HG03066 (cell line): ENCODE measurements at regions not wholly inside any gene's neighbourhood (a gene's known extent, or its start where the extent isn't known, plus 50 kb on each side); places are given as distances from the start of the nearest gene placed in this dataset.

ENCODE experiments used
- ATAC-seq: cut with Tn5 transposase; IDR thresholded peaks from one replicate; pipeline ENCODE4 v1.9.1; 2021; ENCODE audit warnings: low read depth; ENCODE audit not compliant: unreplicated experiment

DNA sequence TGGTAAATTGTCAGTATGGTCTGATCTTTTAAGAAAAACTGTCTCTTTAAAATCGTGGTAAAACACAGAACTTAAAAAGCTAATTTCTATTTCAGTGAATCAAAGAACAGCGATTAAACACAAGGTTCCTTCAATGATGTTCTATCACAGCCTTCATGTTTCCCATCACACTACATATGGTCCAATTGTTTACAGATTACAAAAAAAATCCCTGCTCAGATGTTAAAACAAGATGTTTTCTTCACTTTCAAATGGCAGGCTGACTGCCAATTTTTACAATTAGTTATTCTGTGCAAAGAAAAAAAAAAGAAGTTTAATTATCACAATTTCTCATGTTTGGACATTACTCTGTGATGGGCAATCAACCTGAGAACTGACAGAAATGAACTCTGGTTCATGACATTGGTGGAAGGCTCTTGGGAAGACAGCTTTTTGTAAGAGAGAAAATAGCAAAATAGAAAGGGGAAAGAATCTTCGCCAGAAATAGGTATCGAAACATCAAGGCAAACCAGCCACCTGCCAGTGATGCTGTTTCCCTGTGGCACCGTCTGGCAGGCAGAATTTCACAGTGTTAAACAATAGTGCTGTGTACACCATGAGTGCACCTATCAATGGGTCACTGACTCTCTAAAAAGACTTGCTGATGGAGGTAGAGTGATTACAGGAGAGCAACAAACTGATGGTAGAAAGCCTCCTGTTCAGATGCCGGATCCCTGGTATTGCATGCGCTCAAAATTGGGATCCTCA lies 1020.0 kb upstream of the ARRDC3 start:
- ATAC-seq, result no peak

DNA sequence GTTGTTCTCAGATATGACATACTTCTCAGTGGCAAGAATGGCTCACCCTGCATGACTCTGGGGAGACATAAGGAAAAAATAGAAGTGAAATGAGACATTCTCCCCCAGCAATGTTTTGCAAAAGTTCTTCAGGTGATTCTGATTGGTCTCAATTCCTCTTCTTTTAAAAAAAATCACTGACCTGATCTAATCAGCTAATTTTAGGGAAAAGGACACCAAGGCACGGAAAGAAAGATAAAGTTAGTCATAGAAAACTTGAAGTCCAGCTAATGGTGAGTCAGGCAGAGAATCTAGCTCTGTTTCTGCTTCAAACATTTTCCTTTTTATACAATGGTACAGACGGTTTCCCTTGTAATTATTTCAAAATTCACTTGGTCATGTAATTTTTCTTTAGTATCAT lies 1018.9 kb upstream of the ARRDC3 start:
- ATAC-seq, result no peak

DNA sequence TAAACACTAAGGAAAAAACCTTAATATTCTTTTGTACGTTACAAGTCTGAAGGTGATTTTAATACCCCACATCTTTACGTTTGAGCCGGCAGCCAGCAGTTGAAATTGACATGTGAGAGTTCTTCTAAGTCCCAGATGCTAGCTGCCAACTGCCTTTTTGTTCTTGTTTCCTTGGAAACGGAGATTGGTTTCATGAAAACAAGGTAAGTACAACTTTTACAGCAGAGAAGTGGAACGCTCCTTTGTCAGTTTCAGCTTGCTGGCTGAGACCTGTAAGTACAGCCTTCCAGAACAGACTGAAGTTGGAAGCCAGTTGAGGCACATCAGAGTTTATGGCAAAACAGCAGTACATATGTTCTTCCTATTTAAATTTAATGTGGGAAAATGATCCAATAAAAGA lies 1018.4 kb upstream of the ARRDC3 start:
- no peak for ATAC-seq

DNA sequence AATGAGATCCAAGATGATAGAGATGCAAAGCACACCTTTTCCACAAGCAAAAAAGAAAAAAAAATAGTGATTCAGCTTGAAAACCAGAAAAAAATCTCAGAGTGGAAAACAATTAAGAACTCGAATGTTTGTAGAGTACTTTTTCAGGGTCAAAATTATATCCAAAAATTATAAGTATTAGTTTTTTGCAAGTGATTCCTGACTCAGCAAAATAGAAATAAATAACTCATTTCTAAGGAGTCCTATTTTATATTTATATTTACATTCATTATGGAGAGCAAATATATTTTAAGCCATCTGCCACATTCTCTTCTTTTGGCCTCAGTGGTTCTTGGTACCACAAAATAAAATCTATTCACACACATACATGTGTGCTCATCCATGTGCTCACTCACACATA lies 1011.8 kb upstream of the ARRDC3 start:
- no peak for ATAC-seq

DNA sequence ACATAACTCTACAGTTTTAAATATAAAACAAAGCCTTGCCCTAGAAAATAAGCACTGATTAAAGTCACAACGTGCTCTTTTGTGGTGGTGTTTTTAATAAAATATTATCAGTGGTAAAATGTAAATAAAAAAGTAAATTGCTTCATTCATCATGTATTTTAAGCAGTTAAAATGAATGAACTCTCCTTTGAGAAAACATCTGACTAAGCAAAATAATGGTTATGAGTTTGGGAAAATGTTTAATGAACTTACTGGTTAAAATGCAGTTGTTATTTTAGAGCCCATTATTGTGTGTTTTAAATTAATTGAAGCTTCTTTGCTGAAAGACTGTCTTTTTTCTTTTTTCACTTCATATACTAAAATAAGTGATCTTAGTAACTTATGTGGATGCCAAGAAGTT lies 1007.5 kb upstream of the ARRDC3 start:
- ATAC-seq, result no peak

DNA sequence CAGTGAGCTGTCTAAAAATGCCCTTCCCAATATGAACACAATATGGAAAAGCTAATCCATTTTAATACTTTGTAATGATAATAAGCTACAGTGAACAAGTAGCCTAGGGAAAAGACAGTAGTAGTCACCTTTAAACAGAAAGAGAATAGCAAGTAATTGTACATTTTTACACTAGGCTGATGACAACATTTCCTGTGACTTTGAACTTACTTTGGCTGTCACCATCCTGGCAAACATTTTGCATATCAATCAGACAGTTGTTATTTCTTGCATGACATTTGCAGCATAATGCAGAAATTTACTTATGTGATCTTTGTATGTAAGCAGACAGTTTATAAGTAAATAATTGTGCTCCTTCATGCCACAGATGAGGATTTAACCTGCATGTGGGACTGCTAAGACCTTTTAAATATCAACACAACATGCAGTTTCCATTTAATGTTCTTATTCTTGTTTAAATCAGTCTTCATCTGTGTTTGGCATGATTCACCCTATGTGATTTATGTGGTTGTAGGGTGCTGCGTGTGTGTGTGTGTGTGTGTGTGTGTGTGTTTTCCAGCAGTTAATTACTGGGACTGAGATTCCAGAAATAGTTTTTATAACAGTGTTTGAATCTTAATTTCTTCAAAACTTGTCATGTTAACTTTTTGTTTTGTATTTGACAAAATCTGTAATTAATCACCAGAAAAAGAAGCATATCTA lies 997.1 kb upstream of the ARRDC3 start:
- ATAC-seq, result no peak

DNA sequence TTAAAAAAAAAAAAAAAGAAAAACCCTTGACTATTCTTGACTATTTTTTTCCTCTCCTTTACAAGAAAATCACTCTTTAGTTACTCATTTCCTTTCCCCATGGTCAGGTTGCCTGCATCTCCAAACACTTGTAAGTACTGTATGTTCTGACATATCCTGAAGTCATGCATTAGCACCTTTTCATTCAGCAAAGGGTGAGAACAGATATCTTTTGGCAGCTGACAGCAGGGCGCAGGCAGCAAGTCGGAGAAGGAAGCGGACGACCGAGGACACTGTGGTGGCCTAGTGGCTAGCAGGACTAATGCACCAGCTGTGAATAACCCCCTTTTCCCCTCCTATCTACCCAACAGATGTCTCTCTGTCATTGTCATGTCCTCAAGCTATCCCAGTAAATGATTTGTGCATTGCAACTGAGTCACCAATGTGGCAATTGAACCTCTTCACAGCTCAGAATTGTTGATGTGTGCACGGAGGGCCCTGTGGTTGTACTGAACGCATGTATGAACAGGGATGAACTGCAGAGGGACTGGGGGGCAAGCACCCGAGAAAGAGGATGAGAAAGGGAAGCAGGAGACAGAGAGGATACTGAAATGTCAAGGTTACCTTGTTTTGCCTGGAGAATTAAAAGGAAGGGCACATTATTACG lies 996.0 kb upstream of the ARRDC3 start:
- no peak for ATAC-seq

DNA sequence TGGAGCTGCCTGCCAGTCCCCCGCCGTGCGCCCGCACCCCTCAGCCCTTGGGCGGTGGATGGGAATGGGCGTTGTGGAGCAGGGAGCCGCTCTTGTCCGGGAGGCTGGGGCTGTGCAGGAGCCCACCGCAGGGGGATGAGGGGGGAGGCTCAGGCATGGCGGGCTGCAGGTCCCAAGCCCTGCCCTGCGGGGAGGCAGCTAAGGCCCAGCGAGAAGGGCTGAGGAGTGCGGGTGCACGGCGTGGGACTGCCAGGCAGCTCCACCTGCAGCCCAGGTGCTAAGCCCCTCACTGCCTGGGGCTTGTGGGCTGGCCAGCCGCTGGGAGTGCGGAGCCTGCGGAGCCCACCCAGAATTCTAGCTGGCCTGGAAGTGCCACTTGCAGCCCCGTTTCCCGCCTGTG lies 991.7 kb upstream of the ARRDC3 start:
- ATAC-seq, result no peak

DNA sequence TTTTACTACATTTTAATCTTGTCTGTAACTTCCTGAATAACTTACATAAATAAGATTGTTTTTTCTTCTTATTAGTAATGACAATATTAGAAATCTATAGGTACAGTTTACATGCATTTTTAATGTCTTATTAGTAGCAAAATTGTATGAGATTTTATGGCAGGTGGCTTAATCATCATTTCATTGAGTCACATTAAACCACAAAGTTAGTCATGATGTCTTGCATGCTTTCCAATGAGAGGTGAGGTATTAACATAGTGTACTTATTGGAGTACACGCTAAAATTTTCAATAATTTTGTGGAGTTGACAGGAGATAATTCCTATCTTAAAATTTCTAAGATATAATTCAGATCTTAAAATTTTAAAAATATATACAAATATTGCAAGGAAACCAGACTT lies 989.6 kb upstream of the ARRDC3 start:
- ATAC-seq, result no peak

DNA sequence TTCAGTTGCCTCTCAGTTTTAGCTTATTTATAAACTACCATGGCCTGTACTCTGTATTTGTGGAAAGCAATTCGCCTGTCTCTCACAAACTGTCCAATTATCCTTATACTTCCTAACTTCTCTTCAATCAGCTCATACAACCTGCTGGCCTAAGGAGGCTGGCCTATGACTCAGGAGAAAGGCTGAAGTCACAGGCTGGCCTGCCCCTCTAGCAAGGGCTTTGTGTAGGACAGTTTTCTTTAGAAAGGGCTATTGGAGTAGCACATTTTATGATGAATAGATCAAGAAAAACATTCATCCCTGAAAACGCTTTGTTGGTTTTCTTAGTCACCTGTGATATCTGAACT lies 988.7 kb upstream of the ARRDC3 start:
- no peak for ATAC-seq

DNA sequence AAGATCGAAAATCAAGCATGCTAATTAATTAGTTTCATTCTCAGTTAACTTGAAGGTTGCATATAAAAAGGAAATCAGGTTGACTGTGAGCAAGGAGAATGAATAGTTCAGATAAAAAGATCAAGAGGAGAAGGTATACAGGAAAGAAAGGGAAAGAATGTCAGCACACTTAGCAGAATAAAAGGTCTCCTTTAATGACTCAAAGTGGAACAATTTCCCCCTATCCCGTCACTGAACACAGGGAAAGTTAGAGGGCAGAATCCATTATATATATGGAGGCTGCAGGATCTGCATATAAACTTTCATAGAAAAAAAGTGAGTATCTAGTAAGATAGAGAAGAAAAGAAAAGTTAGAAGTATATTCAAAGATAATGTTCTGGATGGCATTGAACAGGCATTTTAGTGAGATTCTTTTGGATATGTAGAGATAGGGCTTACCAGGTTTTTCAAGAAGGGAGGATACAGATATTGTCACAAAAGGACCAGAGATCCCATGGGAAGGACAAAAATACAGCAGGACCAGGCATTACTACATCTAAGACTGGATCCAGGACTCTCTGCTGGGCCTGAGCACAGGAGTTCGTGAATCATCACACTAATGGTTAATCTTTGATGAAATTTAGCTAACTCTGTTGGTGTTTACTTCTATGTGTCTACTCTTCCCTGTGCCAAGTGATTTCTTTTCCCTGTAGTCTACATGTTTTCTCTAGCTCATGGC lies 988.2 kb upstream of the ARRDC3 start:
- ATAC-seq, result no peak

DNA sequence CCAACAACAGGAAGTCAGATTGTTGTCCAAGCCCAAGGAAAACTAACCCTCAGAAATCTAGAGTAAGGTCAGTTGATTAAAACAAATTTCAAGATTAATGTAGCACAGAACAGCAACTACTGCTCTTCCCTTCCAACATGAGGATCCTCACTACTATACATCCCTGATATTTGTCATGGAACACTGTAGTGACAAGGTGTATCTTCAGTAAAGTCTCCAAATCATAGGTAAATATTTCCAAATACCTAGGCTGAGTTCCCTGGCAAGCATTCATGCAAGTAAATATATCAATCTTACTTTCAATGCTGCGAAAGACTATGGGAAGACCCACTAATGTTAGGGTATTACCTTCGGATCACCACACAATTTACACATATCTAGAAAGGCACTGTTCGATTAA lies 986.9 kb upstream of the ARRDC3 start:
- no peak for ATAC-seq

DNA sequence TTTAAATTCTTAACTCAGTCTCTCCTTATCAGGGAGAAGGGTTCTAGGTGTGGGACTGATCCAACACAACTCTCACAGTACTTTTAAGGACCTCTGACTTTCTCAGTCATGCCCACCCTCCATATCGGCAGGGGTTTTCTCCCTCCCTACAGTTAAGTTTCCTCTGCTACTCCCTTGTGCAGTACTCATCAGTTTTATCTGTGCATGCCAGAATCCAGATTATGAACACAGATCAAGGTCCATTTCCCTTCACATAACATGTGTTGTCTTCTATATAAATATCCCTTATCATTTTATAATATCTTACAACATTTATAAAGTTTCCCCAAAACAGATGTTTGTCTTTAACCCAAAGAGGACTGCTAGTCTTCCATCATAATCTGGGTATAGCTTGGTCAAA lies 986.5 kb upstream of the ARRDC3 start:
- no peak for ATAC-seq

DNA sequence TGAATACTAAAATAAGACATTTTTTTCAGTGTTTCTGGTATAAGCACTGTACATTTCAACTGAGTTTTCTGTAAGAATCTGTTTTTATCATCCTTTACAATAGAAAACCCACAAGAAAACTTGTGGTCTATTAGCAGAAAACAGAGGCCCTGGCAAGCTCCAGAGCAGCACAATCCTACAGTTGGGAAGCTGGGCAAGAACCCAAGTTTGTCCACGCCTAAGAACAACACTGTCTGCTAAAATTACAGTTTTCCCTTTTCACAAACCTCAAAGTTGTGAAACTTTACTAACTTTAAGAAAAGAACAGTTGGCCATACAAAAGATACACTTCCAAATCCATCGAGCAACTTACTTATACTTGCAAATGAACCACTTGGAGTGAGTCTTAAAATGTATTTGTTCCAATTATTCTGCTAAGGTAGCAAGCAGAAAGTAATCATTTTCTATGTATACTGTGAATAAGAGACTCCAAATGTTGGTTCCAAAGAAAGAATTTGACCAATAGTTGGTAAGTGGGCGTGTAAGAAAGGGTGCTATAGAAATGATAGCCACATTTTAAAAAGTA lies 982.0 kb upstream of the ARRDC3 start:
- ATAC-seq, result no peak

DNA sequence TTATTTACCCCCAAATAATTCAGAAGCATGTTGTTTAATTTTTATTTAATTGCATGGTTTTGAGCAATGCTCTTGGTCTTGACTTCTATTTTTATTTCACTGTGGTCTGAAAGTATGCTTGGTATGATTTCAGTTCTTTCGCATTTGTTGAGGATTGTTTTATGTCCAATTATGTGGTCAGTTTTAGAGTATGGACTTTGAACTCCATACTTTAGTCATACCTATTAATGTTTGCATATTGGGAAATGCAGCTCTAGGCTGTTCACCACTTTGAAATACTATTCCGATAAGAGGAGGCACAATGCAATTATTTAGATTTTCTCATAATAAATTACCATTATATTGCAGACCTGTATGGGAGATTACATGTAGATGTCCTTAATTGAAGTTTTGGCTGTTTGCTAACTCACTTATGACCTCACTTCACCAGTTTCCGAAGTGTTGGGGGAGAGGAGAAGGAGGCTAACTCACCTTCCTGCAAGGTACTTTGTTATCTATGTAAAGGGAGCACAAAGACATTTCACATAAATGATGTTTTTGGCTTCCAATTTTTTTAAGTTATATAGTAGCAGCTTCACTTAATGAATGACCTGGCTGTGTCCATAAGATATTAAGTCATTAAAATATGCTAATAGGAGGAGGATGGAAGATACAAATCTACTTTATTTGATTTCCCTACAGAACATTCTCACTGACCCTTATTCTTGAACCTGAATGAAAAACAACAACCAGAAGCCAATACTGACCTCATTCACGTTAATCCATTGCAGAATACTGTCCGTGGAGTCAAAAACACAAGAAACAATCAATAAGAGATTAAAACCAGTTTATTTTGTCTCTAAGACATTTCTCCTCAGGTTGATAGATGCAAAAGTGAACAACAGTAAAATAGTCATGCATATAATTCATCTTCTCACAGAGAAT lies 970.3 kb upstream of the ARRDC3 start:
- ATAC-seq, result no peak

DNA sequence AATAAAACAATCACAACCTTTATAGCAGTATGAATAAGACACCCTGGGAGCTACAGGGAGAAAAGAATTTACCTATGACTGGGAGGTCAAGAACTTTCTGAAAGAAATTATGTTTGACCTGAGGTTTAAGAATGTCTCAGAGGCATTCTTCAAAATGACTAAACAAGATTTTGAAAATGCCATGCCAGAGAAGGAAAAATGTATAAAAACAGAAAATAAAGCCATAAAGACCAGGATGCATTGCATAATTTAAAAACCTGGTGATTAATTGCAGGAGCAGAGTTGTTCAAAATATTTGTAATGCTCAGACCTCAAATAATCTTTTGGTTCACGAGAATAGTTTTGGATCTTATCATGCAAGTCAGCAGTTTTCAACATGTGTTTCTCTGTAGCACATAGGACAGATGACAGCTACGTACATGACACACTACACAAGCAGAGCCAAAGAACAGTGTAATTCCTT lies 954.7 kb upstream of the ARRDC3 start:
- ATAC-seq, result no peak

DNA sequence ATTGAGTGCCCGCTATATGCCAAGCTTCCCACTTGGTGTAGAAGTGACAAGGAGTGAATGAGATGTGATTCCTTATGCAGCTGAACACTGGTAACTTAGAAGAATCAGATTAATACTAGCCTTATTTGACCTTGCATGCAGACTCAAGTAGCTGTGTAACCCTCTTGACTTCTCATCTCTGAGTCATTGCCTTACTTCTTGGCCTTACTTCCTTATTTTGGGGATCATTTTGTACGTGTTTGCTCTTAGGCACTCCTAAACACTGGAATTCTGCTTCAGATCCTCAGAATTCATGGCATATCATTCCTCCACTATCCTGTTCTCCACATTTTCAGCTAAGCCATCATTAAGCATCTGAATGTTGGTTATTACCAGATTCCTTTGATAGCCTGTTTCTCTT lies 948.9 kb upstream of the ARRDC3 start:
- ATAC-seq, result no peak

DNA sequence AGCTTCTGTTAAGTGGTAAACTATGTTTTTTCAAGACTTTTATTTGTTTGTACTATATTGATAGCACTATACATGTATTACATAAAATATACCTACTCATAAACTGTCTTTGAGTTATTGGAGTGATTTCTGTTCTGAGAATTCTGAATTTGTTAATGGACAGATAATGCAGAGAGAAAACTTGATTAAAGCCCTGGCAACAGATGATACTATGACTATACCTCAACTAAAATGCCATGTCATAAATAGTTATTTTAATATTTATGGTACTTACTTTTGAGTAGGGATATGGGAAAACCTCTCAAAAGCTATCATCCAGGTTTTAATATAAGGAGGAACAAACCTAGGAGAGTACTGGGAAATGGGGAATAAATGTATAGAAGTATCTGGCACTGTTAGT lies 947.2 kb upstream of the ARRDC3 start:
- no peak for ATAC-seq

DNA sequence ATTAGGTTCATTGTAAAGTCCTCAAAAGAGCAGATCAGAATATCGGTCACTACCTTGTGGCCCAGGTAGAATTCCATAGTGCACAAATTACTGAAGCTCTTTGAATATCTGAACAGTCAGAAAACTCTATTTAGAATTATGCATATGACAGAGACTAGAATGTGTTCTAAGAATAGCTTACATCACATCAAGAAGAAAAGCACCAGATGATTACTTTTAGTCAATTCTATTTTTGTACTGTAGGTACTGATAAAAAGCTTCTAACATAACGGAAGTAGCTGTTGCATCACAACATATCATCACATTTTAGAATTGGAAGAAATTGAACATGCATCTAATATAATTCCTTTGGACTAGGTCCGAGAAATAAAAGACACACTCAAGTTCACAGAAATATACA lies 946.6 kb upstream of the ARRDC3 start:
- no peak for ATAC-seq
